OCI-LY7 (cell line): ENCODE measurements at regions not wholly inside any gene's neighbourhood (a gene's known extent, or its start where the extent isn't known, plus 50 kb on each side); places are given as distances from the start of the nearest gene placed in this dataset.

ENCODE experiments used
- EZH2phosphoT487 ChIP-seq: fragments of 200-600 bp; sonication (generic); IDR thresholded peaks from 2 replicates; pipeline ENCODE4 v1.6.1; 2018; ENCODE audit warnings: low read depth, borderline replicate concordance, mild to moderate bottlenecking, mixed run types, antibody characterized with exemption, low read length, moderate library complexity, mixed read lengths
- TF ChIP-seq, protein P1 (sequence below): fragments of 200-600 bp; sonication (generic); conservative IDR thresholded peaks from 2 replicates; pipeline ENCODE4 v1.5.1; 2014; ENCODE audit warnings: mild to moderate bottlenecking, antibody characterized with exemption, low read length, moderate library complexity, mixed read lengths

DNA sequence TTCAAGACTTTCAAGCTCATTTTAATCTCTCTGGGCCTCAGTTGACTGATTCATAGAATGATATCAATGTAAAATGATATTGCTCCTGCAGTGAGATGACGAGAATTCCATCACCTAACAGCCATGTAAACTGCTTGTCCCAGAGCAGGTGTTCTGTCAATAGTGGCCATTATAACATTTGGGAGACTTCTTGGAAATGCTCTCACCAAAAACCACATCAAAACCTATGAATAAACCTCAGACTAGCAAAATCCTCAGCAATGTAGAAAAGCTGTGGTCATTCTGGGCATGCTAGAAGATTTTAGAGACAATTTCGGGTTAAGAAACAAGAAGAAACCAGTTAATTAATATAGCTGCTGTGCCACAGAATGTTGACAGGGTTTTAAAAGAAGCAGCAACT, 225.4 kb downstream of the FRK start:
- TF ChIP-seq, protein P1, sequence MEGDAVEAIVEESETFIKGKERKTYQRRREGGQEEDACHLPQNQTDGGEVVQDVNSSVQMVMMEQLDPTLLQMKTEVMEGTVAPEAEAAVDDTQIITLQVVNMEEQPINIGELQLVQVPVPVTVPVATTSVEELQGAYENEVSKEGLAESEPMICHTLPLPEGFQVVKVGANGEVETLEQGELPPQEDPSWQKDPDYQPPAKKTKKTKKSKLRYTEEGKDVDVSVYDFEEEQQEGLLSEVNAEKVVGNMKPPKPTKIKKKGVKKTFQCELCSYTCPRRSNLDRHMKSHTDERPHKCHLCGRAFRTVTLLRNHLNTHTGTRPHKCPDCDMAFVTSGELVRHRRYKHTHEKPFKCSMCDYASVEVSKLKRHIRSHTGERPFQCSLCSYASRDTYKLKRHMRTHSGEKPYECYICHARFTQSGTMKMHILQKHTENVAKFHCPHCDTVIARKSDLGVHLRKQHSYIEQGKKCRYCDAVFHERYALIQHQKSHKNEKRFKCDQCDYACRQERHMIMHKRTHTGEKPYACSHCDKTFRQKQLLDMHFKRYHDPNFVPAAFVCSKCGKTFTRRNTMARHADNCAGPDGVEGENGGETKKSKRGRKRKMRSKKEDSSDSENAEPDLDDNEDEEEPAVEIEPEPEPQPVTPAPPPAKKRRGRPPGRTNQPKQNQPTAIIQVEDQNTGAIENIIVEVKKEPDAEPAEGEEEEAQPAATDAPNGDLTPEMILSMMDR: no peak
- no peak for TF ChIP-seq EZH2phosphoT487
